NCI-H526 (cell line): ENCODE measurements at regions not wholly inside any gene's neighbourhood (a gene's known extent, or its start where the extent isn't known, plus 50 kb on each side); places are given as distances from the start of the nearest gene placed in this dataset.

Source experiments
- DNase-seq, 2 experiments: peaks; one replicate each; lab custom pipeline; 2025; lab: John Stamatoyannopoulos, UW

- DNase-seq: no peak
Observed at GRCh38 chr11:109350091-109350490, 71.9 kb upstream of the C11orf87 start.

GRCh38 chr11:109362059-109362458 lies 59.9 kb upstream of the C11orf87 start:
- DNase-seq: no peak

- DNase-seq: no peak
Observed at GRCh38 chr11:109363682-109364081, 58.3 kb upstream of the C11orf87 start.

- no peak for DNase-seq
Observed at GRCh38 chr11:109364851-109365250, 57.1 kb upstream of the C11orf87 start.

GRCh38 chr11:109371444-109372176 lies 50.4 kb upstream of the C11orf87 start:
- no peak for DNase-seq
